GM23248 (cell line): ENCODE measurements at regions not wholly inside any gene's neighbourhood (a gene's known extent, or its start where the extent isn't known, plus 50 kb on each side); places are given as distances from the start of the nearest gene placed in this dataset.

Experiments used
- EZH2 ChIP-seq: fragments of 200-600 bp; sonication (generic); IDR thresholded peaks from 2 replicates; pipeline ENCODE4 v1.6.1; 2018; ENCODE audit warnings: antibody characterized with exemption, mild to moderate bottlenecking; ENCODE audit not compliant: insufficient read depth, poor library complexity, severe bottlenecking
- EZH2phosphoT487 ChIP-seq: fragments of 200-600 bp; sonication (generic); IDR thresholded peaks from 2 replicates; pipeline ENCODE4 v1.6.1; 2018; ENCODE audit warnings: antibody characterized with exemption, moderate library complexity, mild to moderate bottlenecking, low read depth; ENCODE audit not compliant: insufficient read depth

- no peak for TF ChIP-seq EZH2phosphoT487
- TF ChIP-seq EZH2: no peak
These were observed 169.6 kb downstream of the UACA start for GRCh38 chr15:70593795-70594194.
